Fibroblast of the aortic adventitia (primary cell): ENCODE measurements at regions not wholly inside any gene's neighbourhood (a gene's known extent, or its start where the extent isn't known, plus 50 kb on each side); places are given as distances from the start of the nearest gene placed in this dataset.

Source experiments
- DNase-seq: peaks from one replicate; pipeline ENCODE4 v3.0.0-alpha.2; 2010; ENCODE audit warnings: low read depth
- H3K4me3 ChIP-seq: 2 replicates; pipeline ENCODE4 v1.5.1; 2011; ENCODE audit warnings: low read depth, mild to moderate bottlenecking, control low read depth, low read length, moderate library complexity
- TF ChIP-seq, protein P1 (sequence below): IDR thresholded peaks from 2 replicates; pipeline ENCODE4 v1.5.1; 2011; ENCODE audit warnings: mild to moderate bottlenecking, low read length, control low read depth, inconsistent platforms; ENCODE audit not compliant: insufficient read depth

DNA sequence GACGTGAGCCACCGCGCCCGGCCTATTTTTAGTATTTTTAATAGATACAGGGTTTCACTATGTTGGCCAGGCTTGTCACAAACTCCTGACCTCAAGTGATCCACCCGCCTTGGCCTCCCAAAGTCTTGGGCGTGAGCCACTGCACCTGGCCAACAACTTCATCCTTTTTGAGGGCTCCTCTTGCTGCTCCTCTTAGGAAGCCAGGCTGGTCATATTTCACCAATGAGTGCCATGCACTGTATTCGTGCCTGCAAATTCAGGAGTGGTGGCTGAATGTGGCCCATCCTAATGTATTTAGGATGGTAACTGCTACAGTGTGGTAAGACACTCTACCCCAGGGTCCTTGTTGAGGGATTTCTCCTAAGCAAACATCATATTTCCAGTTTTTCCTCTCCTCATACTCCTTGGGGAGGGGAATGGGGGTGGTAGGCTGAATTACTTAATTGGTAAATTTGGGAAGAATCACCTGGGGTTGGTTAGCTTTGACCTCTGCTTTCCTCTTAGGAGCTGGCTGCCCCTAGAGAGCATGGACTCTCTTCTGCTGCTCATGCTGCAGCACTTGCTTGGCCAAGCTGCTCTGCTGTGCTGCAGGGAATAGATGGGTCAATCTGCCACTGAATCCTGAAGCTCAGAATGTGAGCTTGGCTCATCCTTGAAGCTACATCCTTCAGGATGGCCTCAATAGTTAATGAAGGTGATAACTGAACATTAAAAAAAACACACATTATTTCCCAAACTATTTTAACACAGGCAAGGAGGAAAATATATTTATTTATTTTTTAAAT, 167.4 kb downstream of the HS3ST1 start:
- TF ChIP-seq, protein P1, sequence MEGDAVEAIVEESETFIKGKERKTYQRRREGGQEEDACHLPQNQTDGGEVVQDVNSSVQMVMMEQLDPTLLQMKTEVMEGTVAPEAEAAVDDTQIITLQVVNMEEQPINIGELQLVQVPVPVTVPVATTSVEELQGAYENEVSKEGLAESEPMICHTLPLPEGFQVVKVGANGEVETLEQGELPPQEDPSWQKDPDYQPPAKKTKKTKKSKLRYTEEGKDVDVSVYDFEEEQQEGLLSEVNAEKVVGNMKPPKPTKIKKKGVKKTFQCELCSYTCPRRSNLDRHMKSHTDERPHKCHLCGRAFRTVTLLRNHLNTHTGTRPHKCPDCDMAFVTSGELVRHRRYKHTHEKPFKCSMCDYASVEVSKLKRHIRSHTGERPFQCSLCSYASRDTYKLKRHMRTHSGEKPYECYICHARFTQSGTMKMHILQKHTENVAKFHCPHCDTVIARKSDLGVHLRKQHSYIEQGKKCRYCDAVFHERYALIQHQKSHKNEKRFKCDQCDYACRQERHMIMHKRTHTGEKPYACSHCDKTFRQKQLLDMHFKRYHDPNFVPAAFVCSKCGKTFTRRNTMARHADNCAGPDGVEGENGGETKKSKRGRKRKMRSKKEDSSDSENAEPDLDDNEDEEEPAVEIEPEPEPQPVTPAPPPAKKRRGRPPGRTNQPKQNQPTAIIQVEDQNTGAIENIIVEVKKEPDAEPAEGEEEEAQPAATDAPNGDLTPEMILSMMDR: no peak
- DNase-seq: no peak
- no peak overlapping the region for H3K4me3 ChIP-seq

DNA sequence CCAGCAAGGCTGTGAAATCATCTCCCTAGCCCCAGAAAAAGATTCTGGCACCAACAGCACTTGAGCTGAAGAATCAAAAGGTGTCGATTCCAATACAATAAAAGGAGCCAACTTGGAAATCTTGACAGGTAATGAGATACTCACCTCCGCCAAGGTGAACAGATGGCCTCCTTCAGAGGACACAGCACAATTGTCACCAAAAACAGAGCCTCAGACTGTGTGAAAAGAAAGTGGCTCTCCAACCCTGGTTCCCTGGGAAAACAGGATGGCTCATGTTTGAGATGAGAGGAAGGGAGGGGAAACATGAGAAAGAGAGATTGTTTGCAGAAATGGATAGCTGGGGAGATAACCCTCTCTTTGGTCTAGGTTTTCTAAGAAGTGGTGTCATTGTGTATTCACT, 168.9 kb downstream of the HS3ST1 start:
- TF ChIP-seq, protein P1: no peak
- H3K4me3 ChIP-seq: no peak overlapping the region
- DNase-seq: no peak

DNA sequence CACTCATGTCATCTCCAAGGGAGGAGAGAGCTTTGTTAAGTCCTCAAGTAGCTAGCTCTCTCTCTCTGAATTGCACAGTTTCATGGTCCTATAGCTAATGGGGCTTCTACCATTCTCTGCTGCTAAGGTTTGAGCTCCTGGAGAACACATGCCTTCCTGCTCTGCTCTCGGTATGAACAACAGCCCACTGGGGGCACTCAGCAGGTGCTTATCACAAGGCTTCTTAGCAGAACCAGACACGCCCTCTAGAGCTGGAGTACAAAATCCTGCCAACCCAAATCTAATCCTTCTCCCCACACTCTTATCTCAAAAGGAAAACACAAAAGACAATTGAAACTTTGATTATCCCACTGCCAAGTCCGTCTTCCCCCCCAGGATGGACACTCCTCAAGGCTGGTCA, 176.5 kb downstream of the HS3ST1 start:
- no peak overlapping the region for H3K4me3 ChIP-seq
- TF ChIP-seq, protein P1: no peak
- no peak for DNase-seq

DNA sequence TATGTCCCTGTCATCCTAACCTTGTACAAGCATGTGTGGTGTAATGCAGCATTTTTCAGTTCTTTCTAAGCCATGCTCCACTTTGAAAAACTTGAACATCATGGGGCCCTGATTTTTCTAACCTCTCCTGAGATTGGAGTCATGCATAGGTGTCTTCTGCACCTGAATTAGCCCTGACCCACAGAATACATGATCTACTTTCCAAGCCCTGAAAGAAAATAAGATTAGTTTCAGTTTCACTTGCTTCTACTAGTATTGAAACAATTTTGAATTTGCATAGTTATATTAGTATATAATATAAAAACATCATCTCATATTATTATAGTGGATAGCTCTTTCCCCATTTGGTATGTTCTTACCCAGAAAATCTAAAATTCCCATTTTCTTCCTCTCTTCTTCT, 178.2 kb downstream of the HS3ST1 start:
- DNase-seq: no peak

DNA sequence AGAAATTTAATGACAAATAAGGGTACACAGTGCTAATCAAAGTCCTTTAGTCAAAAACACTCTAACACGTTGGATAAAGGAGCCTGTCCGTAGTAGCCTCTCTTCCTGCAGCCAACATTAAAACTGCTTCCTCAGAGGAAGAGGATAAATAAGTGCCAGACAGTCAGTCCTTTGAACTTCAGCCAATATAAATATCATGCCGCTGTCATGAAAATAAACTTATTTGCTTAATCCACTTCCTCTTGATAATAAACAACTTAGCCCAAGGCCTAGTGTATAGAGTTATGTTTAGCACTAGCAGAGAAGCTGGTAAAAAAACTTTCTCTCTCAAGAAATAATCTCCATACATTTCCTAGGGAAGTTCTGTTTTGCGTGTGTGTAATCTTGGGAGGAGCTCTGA, 196.7 kb downstream of the HS3ST1 start:
- H3K4me3 ChIP-seq: no peak overlapping the region
- TF ChIP-seq, protein P1: no peak
- DNase-seq: no peak

More for the DNA sequence above, 178.2 kb downstream of the HS3ST1 start:
- no peak overlapping the region for H3K4me3 ChIP-seq
- TF ChIP-seq, protein P1: no peak

DNA sequence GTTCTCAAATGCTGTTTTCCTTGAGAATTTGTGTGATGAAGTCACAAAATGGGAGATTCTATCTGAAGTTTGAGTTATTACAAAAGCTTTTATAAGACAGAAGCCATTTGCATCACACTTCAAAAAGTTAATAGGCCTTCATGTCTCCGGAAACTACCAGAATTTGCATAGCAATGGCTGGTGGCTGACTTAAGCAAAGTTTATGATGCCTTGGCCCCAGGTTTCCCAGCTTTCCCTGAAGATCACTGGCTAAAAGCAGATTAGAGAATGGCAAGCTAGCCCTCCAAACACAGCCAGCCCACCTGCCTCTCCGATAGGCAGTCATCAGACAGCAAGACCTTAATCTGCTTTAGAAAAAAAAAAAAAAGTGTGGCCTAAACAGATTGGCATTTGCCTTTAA, 197.8 kb downstream of the HS3ST1 start:
- no peak for DNase-seq
- H3K4me3 ChIP-seq: no peak overlapping the region
- TF ChIP-seq, protein P1: no peak

DNA sequence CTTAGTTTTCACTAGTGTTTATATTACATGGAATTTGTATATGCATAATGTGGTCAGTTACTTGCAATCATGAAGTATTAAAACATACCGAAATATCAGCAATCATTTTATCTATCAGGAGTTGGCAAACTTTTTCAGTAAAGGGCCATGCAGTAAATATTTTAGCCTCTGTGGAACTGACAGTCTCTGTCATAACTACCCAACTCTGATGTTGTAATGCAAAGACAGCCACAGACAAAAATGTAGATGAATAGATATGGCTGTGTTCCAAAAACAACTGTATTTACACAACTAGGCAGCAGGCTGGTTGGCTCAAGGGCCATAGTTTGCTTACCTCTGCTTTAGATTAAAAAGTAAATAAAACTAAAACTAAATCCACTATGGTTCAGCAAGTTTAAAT, 200.2 kb downstream of the HS3ST1 start:
- TF ChIP-seq, protein P1: no peak
- DNase-seq: no peak
- H3K4me3 ChIP-seq: no peak overlapping the region
